ENCODE measurements at regions not wholly inside any gene's neighbourhood (a gene's known extent, or its start where the extent isn't known, plus 50 kb on each side); places are given as distances from the start of the nearest gene placed in this dataset.

- no peak overlapping the region for H3K4me3 ChIP-seq (ENCODE audit: low read depth in 1 of 2, low read length in 2 of 2)
- no peaks in the 10 kb centered on the region for H3K36me3 ChIP-seq (ENCODE audit: control insufficient read depth in 1 of 2, insufficient read depth in 2 of 2, low read length in 2 of 2)
- H3K27me3 ChIP-seq (ENCODE audit: low read depth, low read length) = no peaks in the 10 kb centered on the region
- H3K27ac ChIP-seq (ENCODE audit: low read length) = no peak overlapping the region
- no peaks in the 10 kb centered on the region for H3K9me3 ChIP-seq (ENCODE audit: control insufficient read depth in 1 of 2, low read length in 2 of 2)
- no peaks in the 10 kb centered on the region for H3K4me1 ChIP-seq (ENCODE audit: control insufficient read depth in 1 of 2, insufficient read depth in 2 of 2, low read length in 2 of 2)
Observed at GRCh38 chr16:79920685-79921084, 320.1 kb upstream of the MAF start.

GRCh38 chr16:79918916-79919315 lies 318.4 kb upstream of the MAF start:
- Histone ChIP-seq H3K36me3 (ENCODE audit: control insufficient read depth in 1 of 2, insufficient read depth in 2 of 2, low read length in 2 of 2) (no peaks in the 10 kb centered on the region), H3K9me3 (ENCODE audit: control insufficient read depth in 1 of 2, low read length in 2 of 2) (no peaks in the 10 kb centered on the region), H3K4me3 (ENCODE audit: low read depth in 1 of 2, low read length in 2 of 2) (no peak overlapping the region), H3K27ac (ENCODE audit: low read length) (no peak overlapping the region), H3K27me3 (ENCODE audit: low read depth, low read length) (no peaks in the 10 kb centered on the region), H3K4me1 (ENCODE audit: control insufficient read depth in 1 of 2, insufficient read depth in 2 of 2, low read length in 2 of 2) (no peaks in the 10 kb centered on the region)

- Histone ChIP-seq H3K27me3 (ENCODE audit: low read depth, low read length) (no peaks in the 10 kb centered on the region), H3K36me3 (ENCODE audit: control insufficient read depth in 1 of 2, insufficient read depth in 2 of 2, low read length in 2 of 2) (no peaks in the 10 kb centered on the region), H3K4me1 (ENCODE audit: control insufficient read depth in 1 of 2, insufficient read depth in 2 of 2, low read length in 2 of 2) (no peaks in the 10 kb centered on the region), H3K9me3 (ENCODE audit: control insufficient read depth in 1 of 2, low read length in 2 of 2) (no peaks in the 10 kb centered on the region), H3K4me3 (ENCODE audit: low read depth in 1 of 2, low read length in 2 of 2) (no peak overlapping the region), H3K27ac (ENCODE audit: low read length) (no peak overlapping the region)
Observed at GRCh38 chr16:79915761-79916160, 315.2 kb upstream of the MAF start.

DNA sequence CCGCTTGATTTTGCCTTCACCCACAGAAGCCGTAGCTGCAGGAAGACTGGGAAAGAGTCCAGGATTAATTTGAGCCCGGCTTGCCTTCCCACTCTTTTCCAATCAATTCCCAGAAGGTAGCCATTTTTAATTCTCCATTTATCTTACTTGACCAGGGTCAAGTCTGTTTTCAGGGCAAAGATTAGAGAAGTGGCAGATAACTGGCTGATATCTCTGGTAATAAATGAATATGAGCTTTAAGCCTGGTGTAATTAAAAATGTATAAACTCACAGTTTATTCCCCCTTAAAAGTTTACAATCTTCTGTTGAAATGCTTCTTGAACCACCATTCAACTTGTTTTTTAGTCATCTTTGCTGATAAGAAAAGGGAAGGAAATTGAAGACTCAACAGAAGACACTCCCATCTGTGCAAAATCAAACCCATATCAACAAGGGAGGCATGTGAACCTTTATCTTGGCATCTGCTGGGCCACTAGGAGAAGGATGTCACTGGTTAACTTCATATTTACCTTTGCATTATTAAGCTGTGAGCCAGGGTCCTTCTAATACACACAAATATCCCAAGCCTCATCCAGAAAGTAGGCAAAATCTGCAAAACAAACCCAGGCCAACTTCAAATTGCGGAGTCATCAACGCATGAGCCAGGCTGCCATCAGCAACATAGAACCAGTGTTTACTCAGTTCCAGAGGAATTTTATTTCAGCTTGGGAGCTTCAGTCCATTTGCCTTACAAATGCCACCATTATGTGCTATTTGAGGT lies 314.6 kb upstream of the MAF start:
- Histone ChIP-seq H3K27me3 (ENCODE audit: low read depth, low read length) (no peaks in the 10 kb centered on the region), H3K4me3 (ENCODE audit: low read depth in 1 of 2, low read length in 2 of 2) (no peak overlapping the region), H3K27ac (ENCODE audit: low read length) (no peak overlapping the region), H3K36me3 (ENCODE audit: control insufficient read depth in 1 of 2, insufficient read depth in 2 of 2, low read length in 2 of 2) (no peaks in the 10 kb centered on the region), H3K9me3 (ENCODE audit: control insufficient read depth in 1 of 2, low read length in 2 of 2) (no peaks in the 10 kb centered on the region), H3K4me1 (ENCODE audit: control insufficient read depth in 1 of 2, insufficient read depth in 2 of 2, low read length in 2 of 2) (no peaks in the 10 kb centered on the region)

- no peak overlapping the region for H3K27ac ChIP-seq (ENCODE audit: low read length)
- no peak overlapping the region for H3K4me3 ChIP-seq (ENCODE audit: low read depth in 1 of 2, low read length in 2 of 2)
- no peaks in the 10 kb centered on the region for H3K36me3 ChIP-seq (ENCODE audit: control insufficient read depth in 1 of 2, insufficient read depth in 2 of 2, low read length in 2 of 2)
- H3K4me1 ChIP-seq (ENCODE audit: control insufficient read depth in 1 of 2, insufficient read depth in 2 of 2, low read length in 2 of 2) = no peaks in the 10 kb centered on the region
- no peaks in the 10 kb centered on the region for H3K9me3 ChIP-seq (ENCODE audit: control insufficient read depth in 1 of 2, low read length in 2 of 2)
- H3K27me3 ChIP-seq (ENCODE audit: low read depth, low read length) = no peaks in the 10 kb centered on the region
Observed at GRCh38 chr16:79912592-79913310, 312.2 kb upstream of the MAF start.

- no peaks in the 10 kb centered on the region for H3K4me1 ChIP-seq (ENCODE audit: control insufficient read depth in 1 of 2, insufficient read depth in 2 of 2, low read length in 2 of 2)
- no peaks in the 10 kb centered on the region for H3K27me3 ChIP-seq (ENCODE audit: low read depth, low read length)
- H3K4me3 ChIP-seq (ENCODE audit: low read depth in 1 of 2, low read length in 2 of 2) = no peak overlapping the region
- H3K36me3 ChIP-seq (ENCODE audit: control insufficient read depth in 1 of 2, insufficient read depth in 2 of 2, low read length in 2 of 2) = no peaks in the 10 kb centered on the region
- H3K9me3 ChIP-seq (ENCODE audit: control insufficient read depth in 1 of 2, low read length in 2 of 2) = no peaks in the 10 kb centered on the region
- H3K27ac ChIP-seq (ENCODE audit: low read length) = no peak overlapping the region
Observed at GRCh38 chr16:79911660-79912059, 311.1 kb upstream of the MAF start.

- Histone ChIP-seq H3K27ac (ENCODE audit: low read length) (no peak overlapping the region), H3K36me3 (ENCODE audit: control insufficient read depth in 1 of 2, insufficient read depth in 2 of 2, low read length in 2 of 2) (no peaks in the 10 kb centered on the region), H3K9me3 (ENCODE audit: control insufficient read depth in 1 of 2, low read length in 2 of 2) (no peaks in the 10 kb centered on the region), H3K4me1 (ENCODE audit: control insufficient read depth in 1 of 2, insufficient read depth in 2 of 2, low read length in 2 of 2) (no peaks in the 10 kb centered on the region), H3K27me3 (ENCODE audit: low read depth, low read length) (no peaks in the 10 kb centered on the region), H3K4me3 (ENCODE audit: low read depth in 1 of 2, low read length in 2 of 2) (no peak overlapping the region)
Observed at GRCh38 chr16:79909571-79909970, 309.0 kb upstream of the MAF start.

- H3K4me1 ChIP-seq (ENCODE audit: control insufficient read depth in 1 of 2, insufficient read depth in 2 of 2, low read length in 2 of 2) = no peaks in the 10 kb centered on the region
- no peaks in the 10 kb centered on the region for H3K27me3 ChIP-seq (ENCODE audit: low read depth, low read length)
- H3K27ac ChIP-seq (ENCODE audit: low read length) = no peak overlapping the region
- H3K4me3 ChIP-seq (ENCODE audit: low read depth in 1 of 2, low read length in 2 of 2) = no peak overlapping the region
- no peaks in the 10 kb centered on the region for H3K36me3 ChIP-seq (ENCODE audit: control insufficient read depth in 1 of 2, insufficient read depth in 2 of 2, low read length in 2 of 2)
- H3K9me3 ChIP-seq (ENCODE audit: control insufficient read depth in 1 of 2, low read length in 2 of 2) = no peaks in the 10 kb centered on the region
Observed at GRCh38 chr16:79903471-79903870, 302.9 kb upstream of the MAF start.

GRCh38 chr16:79902351-79902750 lies 301.8 kb upstream of the MAF start:
- Histone ChIP-seq H3K4me3 (ENCODE audit: low read depth in 1 of 2, low read length in 2 of 2) (no peak overlapping the region), H3K27me3 (ENCODE audit: low read depth, low read length) (no peaks in the 10 kb centered on the region), H3K36me3 (ENCODE audit: control insufficient read depth in 1 of 2, insufficient read depth in 2 of 2, low read length in 2 of 2) (no peaks in the 10 kb centered on the region), H3K9me3 (ENCODE audit: control insufficient read depth in 1 of 2, low read length in 2 of 2) (no peaks in the 10 kb centered on the region), H3K4me1 (ENCODE audit: control insufficient read depth in 1 of 2, insufficient read depth in 2 of 2, low read length in 2 of 2) (no peaks in the 10 kb centered on the region), H3K27ac (ENCODE audit: low read length) (no peak overlapping the region)

GRCh38 chr16:79901522-79901921 lies 301.0 kb upstream of the MAF start:
- H3K27me3 ChIP-seq (ENCODE audit: low read depth, low read length) = no peaks in the 10 kb centered on the region

GRCh38 chr16:79899716-79900115 lies 299.2 kb upstream of the MAF start:
- Histone ChIP-seq H3K4me3 (ENCODE audit: low read depth in 1 of 2, low read length in 2 of 2) (no peak overlapping the region), H3K27me3 (ENCODE audit: low read depth, low read length) (no peaks in the 10 kb centered on the region), H3K27ac (ENCODE audit: low read length) (no peak overlapping the region), H3K36me3 (ENCODE audit: control insufficient read depth in 1 of 2, insufficient read depth in 2 of 2, low read length in 2 of 2) (no peaks in the 10 kb centered on the region), H3K4me1 (ENCODE audit: control insufficient read depth in 1 of 2, insufficient read depth in 2 of 2, low read length in 2 of 2) (no peaks in the 10 kb centered on the region), H3K9me3 (ENCODE audit: control insufficient read depth in 1 of 2, low read length in 2 of 2) (no peaks in the 10 kb centered on the region)

More at GRCh38 chr16:79901522-79901921, 301.0 kb upstream of the MAF start:
- Histone ChIP-seq H3K9me3 (ENCODE audit: control insufficient read depth in 1 of 2, low read length in 2 of 2) (no peaks in the 10 kb centered on the region), H3K36me3 (ENCODE audit: control insufficient read depth in 1 of 2, insufficient read depth in 2 of 2, low read length in 2 of 2) (no peaks in the 10 kb centered on the region), H3K4me3 (ENCODE audit: low read depth in 1 of 2, low read length in 2 of 2) (no peak overlapping the region), H3K27ac (ENCODE audit: low read length) (no peak overlapping the region), H3K4me1 (ENCODE audit: control insufficient read depth in 1 of 2, insufficient read depth in 2 of 2, low read length in 2 of 2) (no peaks in the 10 kb centered on the region)

Measured in muscle layer of duodenum (tissue), 2 donors.